ENCODE measurements at regions not wholly inside any gene's neighbourhood (a gene's known extent, or its start where the extent isn't known, plus 50 kb on each side); places are given as distances from the start of the nearest gene placed in this dataset.
"Not testable (repeated sequence)": the region's sequence is repeated elsewhere in the genome, so short reads cannot be mapped to it uniquely, and the experiment has no call there.

- no peak for TF ChIP-seq CTCF (IDR thresholded peaks at IDR 0.05; ENCODE audit: low read depth, low read length)
- H3K4me3 ChIP-seq (replicated peaks in 1 of 2; ENCODE audit: low read depth in 2 of 2, low read length in 2 of 2) = no peak overlapping the region
- no peak for DNase-seq (ENCODE audit: low read depth in 2 of 2)
Observed at GRCh38 chr7:138316421-138317043, 143.5 kb upstream of the TRIM24 start.

- DNase-seq (ENCODE audit: low read depth in 2 of 2) = no peak
- no peak overlapping the region for H3K4me3 ChIP-seq (replicated peaks in 1 of 2; ENCODE audit: low read depth in 2 of 2, low read length in 2 of 2)
- no peak for TF ChIP-seq CTCF (IDR thresholded peaks at IDR 0.05; ENCODE audit: low read depth, low read length)
Observed at GRCh38 chr7:138317044-138317596, 142.9 kb upstream of the TRIM24 start.

GRCh38 chr7:138324941-138325340 lies 135.1 kb upstream of the TRIM24 start:
- H3K4me3 ChIP-seq (replicated peaks in 1 of 2; ENCODE audit: low read depth in 2 of 2, low read length in 2 of 2) = no peak overlapping the region
- no peak for DNase-seq (ENCODE audit: low read depth in 2 of 2)
- TF ChIP-seq CTCF (IDR thresholded peaks at IDR 0.05; ENCODE audit: low read depth, low read length) = no peak

GRCh38 chr7:138325434-138325833 lies 134.6 kb upstream of the TRIM24 start:
- no peak for TF ChIP-seq CTCF (IDR thresholded peaks at IDR 0.05; ENCODE audit: low read depth, low read length)
- no peak for DNase-seq (ENCODE audit: low read depth in 2 of 2)
- H3K4me3 ChIP-seq (replicated peaks in 1 of 2; ENCODE audit: low read depth in 2 of 2, low read length in 2 of 2) = no peak overlapping the region

GRCh38 chr7:138328215-138328614 lies 131.8 kb upstream of the TRIM24 start:
- no peak overlapping the region for H3K4me3 ChIP-seq (replicated peaks in 1 of 2; ENCODE audit: low read depth in 2 of 2, low read length in 2 of 2)
- TF ChIP-seq CTCF (IDR thresholded peaks at IDR 0.05; ENCODE audit: low read depth, low read length) = no peak
- peak; percentile 23 to 42 for DNase-seq (ENCODE audit: low read depth in 2 of 2)

- not testable (repeated sequence) for DNase-seq (ENCODE audit: low read depth in 2 of 2)
Observed at GRCh38 chr7:138332850-138333249, 127.2 kb upstream of the TRIM24 start.

GRCh38 chr7:138338361-138338760 lies 121.7 kb upstream of the TRIM24 start:
- TF ChIP-seq CTCF (IDR thresholded peaks at IDR 0.05; ENCODE audit: low read depth, low read length) = no peak
- DNase-seq (ENCODE audit: low read depth in 2 of 2) = peak; percentile 94 to 95
- H3K4me3 ChIP-seq (replicated peaks in 1 of 2; ENCODE audit: low read depth in 2 of 2, low read length in 2 of 2) = no peak overlapping the region

More at GRCh38 chr7:138332850-138333249, 127.2 kb upstream of the TRIM24 start:
- not testable (repeated sequence) for H3K4me3 ChIP-seq (replicated peaks in 1 of 2; ENCODE audit: low read depth in 2 of 2, low read length in 2 of 2)

GRCh38 chr7:138339229-138339628 lies 120.8 kb upstream of the TRIM24 start:
- not testable (repeated sequence) for H3K4me3 ChIP-seq (replicated peaks in 1 of 2; ENCODE audit: low read depth in 2 of 2, low read length in 2 of 2); DNase-seq (ENCODE audit: low read depth in 2 of 2)

Measured in cardiac fibroblast (primary cell).